Endothelial cell of umbilical vein (primary cell): ENCODE measurements at regions not wholly inside any gene's neighbourhood (a gene's known extent, or its start where the extent isn't known, plus 50 kb on each side); places are given as distances from the start of the nearest gene placed in this dataset.

Source experiments
- EZH2 ChIP-seq: IDR thresholded peaks from 2 replicates; pipeline ENCODE4 v1.6.1; 2012; ENCODE audit warnings: borderline replicate concordance, low read depth, mild to moderate bottlenecking, moderate library complexity, low read length, inconsistent platforms; ENCODE audit not compliant: severe bottlenecking
- POLR2AphosphoS5 ChIP-seq: IDR thresholded peaks from 2 replicates; pipeline ENCODE4 v1.6.1; 2012; ENCODE audit warnings: low read depth, mild to moderate bottlenecking, control low read depth, low read length, moderate library complexity; ENCODE audit not compliant: insufficient read depth

DNA sequence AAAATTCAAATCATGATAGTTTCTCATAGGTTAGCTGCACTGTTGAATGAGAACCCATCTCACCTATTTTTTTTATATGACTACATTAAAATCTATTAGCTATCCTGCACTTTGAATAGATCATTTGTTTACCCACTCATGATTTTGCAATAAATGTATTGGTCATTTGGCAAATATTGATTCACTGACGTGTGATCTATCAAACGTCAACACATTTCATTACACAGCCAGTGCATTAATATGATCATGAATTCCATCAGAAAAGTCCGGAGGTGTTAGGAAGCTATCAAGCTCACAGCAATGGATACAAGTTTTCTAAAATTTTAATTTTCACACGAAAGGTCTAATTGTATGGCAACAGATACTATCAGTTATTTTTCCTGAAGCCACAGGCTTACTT is 128.2 kb upstream of the ID2 start:
- no peak for TF ChIP-seq EZH2
- TF ChIP-seq POLR2AphosphoS5 = no peak
